HEK293 (cell line): ENCODE measurements at regions not wholly inside any gene's neighbourhood (a gene's known extent, or its start where the extent isn't known, plus 50 kb on each side); places are given as distances from the start of the nearest gene placed in this dataset.
"Not testable (repeated sequence)": the region's sequence is repeated elsewhere in the genome, so short reads cannot be mapped to it uniquely, and the experiment has no call there.

Experiments
- CTCF ChIA-PET: fragments of 350-600 bp; formaldehyde crosslinking; extraction: SDS; loops from one replicate; lab custom pipeline; 2021; ENCODE audit warnings: antibody characterized with exemption; lab: Yijun Ruan, JAX
- POLR2A ChIA-PET: fragments of 300-600 bp; formaldehyde crosslinking; extraction: SDS; loops from one replicate; lab custom pipeline; 2020; ENCODE audit warnings: antibody characterized with exemption, inconsistent platforms; lab: Yijun Ruan, JAX
- H3K27ac ChIP-seq: fragments of 200-500 bp; sonication (Bioruptor generic); 2 replicates; pipeline ENCODE4 v1.5.1; 2014; ENCODE audit warnings: low read depth, low read length, control low read depth, inconsistent platforms; ENCODE audit errors: extremely low read depth
- H3K36me3 ChIP-seq, 2 experiments: fragments of 200-500 bp in 1 of 2; sonication (Bioruptor generic) in 1 of 2; 1 replicate in 1 of 2; 2 replicates in 1 of 2; pipeline ENCODE4 v1.5.1; 2014 to 2017; ENCODE audit warnings: inconsistent platforms in 2 of 2, low read length in 2 of 2; ENCODE audit not compliant: control insufficient read depth in 2 of 2, insufficient read depth in 1 of 2
- H3K4me1 ChIP-seq: fragments of 200-500 bp; sonication (Bioruptor generic); 2 replicates; pipeline ENCODE4 v1.5.1; 2014; ENCODE audit warnings: mild to moderate bottlenecking, low read length, inconsistent platforms; ENCODE audit not compliant: control insufficient read depth, insufficient read depth
- H3K4me3 ChIP-seq: 2 replicates; pipeline ENCODE4 v1.5.1; 2011; ENCODE audit warnings: low read depth, mild to moderate bottlenecking, control low read depth, low read length, moderate library complexity
- H3K9me3 ChIP-seq: fragments of 200-500 bp; sonication (Bioruptor generic); 2 replicates; pipeline ENCODE4 v1.5.1; 2014; ENCODE audit warnings: low read depth, low read length, inconsistent platforms; ENCODE audit not compliant: control insufficient read depth, insufficient read depth
- ATF2 ChIP-seq: fragments of 450-650 bp; formaldehyde crosslinking; IDR thresholded peaks from 2 replicates; pipeline ENCODE4 v1.5.1; 2016; ENCODE audit warnings: missing biosample characterization, missing genetic modification characterization, low read depth
- CTCF ChIP-seq: fragments of 450-650 bp; formaldehyde crosslinking; IDR thresholded peaks from 2 replicates; pipeline ENCODE4 v1.5.1; 2016; ENCODE audit warnings: missing biosample characterization, missing genetic modification characterization
- KLF17 ChIP-seq: fragments of 450-650 bp; formaldehyde crosslinking; IDR thresholded peaks from 2 replicates; pipeline ENCODE4 v1.5.1; 2016; ENCODE audit warnings: missing biosample characterization, missing genetic modification characterization
- WT1 ChIP-seq: fragments of 450-650 bp; formaldehyde crosslinking; IDR thresholded peaks from 2 replicates; pipeline ENCODE4 v1.5.1; 2016; ENCODE audit warnings: missing biosample characterization, missing genetic modification characterization

- TF ChIP-seq ATF2 (tag by site-specific recombination) = peak; percentile 89
- peak; percentile 13; the same call in 1 of the 2 replicates for TF ChIP-seq CTCF (tag by site-specific recombination)
- TF ChIP-seq KLF17 (tag by site-specific recombination) = 0 out of 2 replicates have a peak, but pooled peaks have one; percentile 31
- 0 out of 2 replicates have a peak, but pooled peaks have one; percentile 19 for TF ChIP-seq WT1
- TF ChIP-seq, all 188 proteins: peak for 14; not testable (repeated sequence) for 174
Observed at GRCh38 chr1:206278683-206279082, 75.3 kb downstream of the SRGAP2 start (continued).

GRCh38 chr1:206280683-206281082 lies 77.3 kb downstream of the SRGAP2 start:
- H3K4me1 ChIP-seq, H3K9me3 ChIP-seq, POLR2A ChIA-PET, H3K27ac ChIP-seq, H3K36me3 ChIP-seq, H3K4me3 ChIP-seq, CTCF ChIA-PET: not testable (repeated sequence)

- H3K4me3 ChIP-seq, POLR2A ChIA-PET, H3K4me1 ChIP-seq, H3K9me3 ChIP-seq, CTCF ChIA-PET, H3K36me3 ChIP-seq, H3K27ac ChIP-seq: not testable (repeated sequence)
Observed at GRCh38 chr1:206281912-206282654, 78.7 kb downstream of the SRGAP2 start.

GRCh38 chr1:206285024-206285960 lies 82.0 kb downstream of the SRGAP2 start:
- H3K27ac ChIP-seq, CTCF ChIA-PET, H3K9me3 ChIP-seq, H3K4me3 ChIP-seq, POLR2A ChIA-PET, H3K4me1 ChIP-seq, H3K36me3 ChIP-seq: not testable (repeated sequence)

GRCh38 chr1:206287759-206288158 lies 84.4 kb downstream of the SRGAP2 start:
- H3K27ac ChIP-seq, H3K36me3 ChIP-seq, POLR2A ChIA-PET, H3K4me1 ChIP-seq, H3K9me3 ChIP-seq, H3K4me3 ChIP-seq, CTCF ChIA-PET: not testable (repeated sequence)

GRCh38 chr1:206288453-206288852 lies 85.1 kb downstream of the SRGAP2 start:
- H3K36me3 ChIP-seq, H3K4me1 ChIP-seq, H3K27ac ChIP-seq, H3K4me3 ChIP-seq, H3K9me3 ChIP-seq, CTCF ChIA-PET, POLR2A ChIA-PET: not testable (repeated sequence)

- CTCF ChIA-PET, H3K9me3 ChIP-seq, POLR2A ChIA-PET, H3K4me3 ChIP-seq, H3K36me3 ChIP-seq, H3K4me1 ChIP-seq, H3K27ac ChIP-seq: not testable (repeated sequence)
Observed at GRCh38 chr1:206297145-206298031, 94.0 kb downstream of the SRGAP2 start.

GRCh38 chr1:206298032-206298392 lies 94.7 kb downstream of the SRGAP2 start:
- POLR2A ChIA-PET, H3K27ac ChIP-seq, H3K4me3 ChIP-seq, CTCF ChIA-PET, H3K36me3 ChIP-seq, H3K9me3 ChIP-seq, H3K4me1 ChIP-seq: not testable (repeated sequence)
